ENCODE measurements at regions not wholly inside any gene's neighbourhood (a gene's known extent, or its start where the extent isn't known, plus 50 kb on each side); places are given as distances from the start of the nearest gene placed in this dataset.

DNA sequence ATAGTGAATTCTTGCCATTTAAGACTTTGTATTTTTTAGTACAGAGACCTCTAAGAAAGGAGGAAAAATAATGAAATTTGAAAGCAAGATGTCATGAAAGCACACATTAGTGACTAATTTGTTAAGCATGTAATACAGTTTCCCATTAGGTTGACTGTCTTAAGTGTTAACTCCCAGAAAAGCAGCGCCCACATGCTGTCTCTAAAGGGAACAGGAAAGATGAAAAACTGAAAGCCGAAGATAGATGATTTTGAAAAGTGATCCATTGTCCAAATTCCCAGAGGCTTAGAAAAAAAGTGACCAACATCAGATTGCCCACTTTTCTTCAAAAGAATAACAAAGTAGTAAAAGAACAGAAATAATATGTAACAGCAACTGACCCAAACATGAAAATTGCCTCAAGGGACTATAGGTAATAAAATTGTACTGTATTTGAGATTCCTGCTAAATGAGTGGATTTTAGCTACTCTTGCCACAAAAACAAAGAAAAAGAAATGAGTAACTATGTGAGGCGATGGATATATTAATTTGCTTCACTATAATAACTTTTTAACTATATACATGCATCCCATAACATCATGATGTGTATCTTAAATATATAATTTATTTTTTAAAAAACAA, 83.2 kb upstream of the OGFRL1 start:
- TF ChIP-seq, protein P1, sequence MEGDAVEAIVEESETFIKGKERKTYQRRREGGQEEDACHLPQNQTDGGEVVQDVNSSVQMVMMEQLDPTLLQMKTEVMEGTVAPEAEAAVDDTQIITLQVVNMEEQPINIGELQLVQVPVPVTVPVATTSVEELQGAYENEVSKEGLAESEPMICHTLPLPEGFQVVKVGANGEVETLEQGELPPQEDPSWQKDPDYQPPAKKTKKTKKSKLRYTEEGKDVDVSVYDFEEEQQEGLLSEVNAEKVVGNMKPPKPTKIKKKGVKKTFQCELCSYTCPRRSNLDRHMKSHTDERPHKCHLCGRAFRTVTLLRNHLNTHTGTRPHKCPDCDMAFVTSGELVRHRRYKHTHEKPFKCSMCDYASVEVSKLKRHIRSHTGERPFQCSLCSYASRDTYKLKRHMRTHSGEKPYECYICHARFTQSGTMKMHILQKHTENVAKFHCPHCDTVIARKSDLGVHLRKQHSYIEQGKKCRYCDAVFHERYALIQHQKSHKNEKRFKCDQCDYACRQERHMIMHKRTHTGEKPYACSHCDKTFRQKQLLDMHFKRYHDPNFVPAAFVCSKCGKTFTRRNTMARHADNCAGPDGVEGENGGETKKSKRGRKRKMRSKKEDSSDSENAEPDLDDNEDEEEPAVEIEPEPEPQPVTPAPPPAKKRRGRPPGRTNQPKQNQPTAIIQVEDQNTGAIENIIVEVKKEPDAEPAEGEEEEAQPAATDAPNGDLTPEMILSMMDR (conservative IDR thresholded peaks at IDR 0.05; ENCODE audit: low read depth, low read length), result no peak
- Histone ChIP-seq H3K4me2 (no peak overlapping the region), H3K27me3 (ENCODE audit: insufficient read depth, low read depth) (no peaks in the 10 kb centered on the region), H4K20me1 (ENCODE audit: insufficient read depth) (no peaks in the 10 kb centered on the region), H3K27ac (no peak overlapping the region), H3K4me3 (IDR thresholded peaks at IDR 0.05; ENCODE audit: insufficient read depth, low read depth, low read length) (no peak overlapping the region), H3K4me1 (ENCODE audit: low read depth, poor library complexity, severe bottlenecking) (no peaks in the 10 kb centered on the region), H3K9ac (no peak overlapping the region), H3K79me2 (ENCODE audit: insufficient read depth, low read depth) (no peaks in the 10 kb centered on the region), H2AFZ (ENCODE audit: low read depth) (no peak overlapping the region), H3K36me3 (ENCODE audit: insufficient read depth) (no peaks in the 10 kb centered on the region)

DNA sequence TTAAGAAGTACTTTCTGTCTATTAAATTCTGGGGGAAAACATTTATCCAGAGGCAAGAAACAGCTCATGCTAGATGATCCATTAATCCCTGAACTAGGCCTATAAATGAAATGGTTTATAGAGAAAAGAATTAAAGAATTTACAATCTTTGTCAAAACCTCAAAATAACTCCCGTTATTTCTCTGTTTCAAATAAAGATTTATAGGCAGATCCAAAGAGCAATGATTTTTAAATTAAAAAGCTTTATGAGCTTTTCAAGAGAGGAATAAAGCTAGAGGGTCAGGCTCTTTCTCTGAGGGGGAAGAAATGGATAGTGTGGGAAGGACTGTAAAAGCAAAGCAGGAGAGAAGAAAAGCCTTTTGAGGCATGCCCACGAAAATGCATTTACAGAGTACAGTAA, 82.5 kb upstream of the OGFRL1 start:
- H3K27me3 ChIP-seq (ENCODE audit: insufficient read depth, low read depth), result no peaks in the 10 kb centered on the region
- no peak overlapping the region for H2AFZ ChIP-seq (ENCODE audit: low read depth)
- no peaks in the 10 kb centered on the region for H3K79me2 ChIP-seq (ENCODE audit: insufficient read depth, low read depth)
- no peak overlapping the region for H3K9ac ChIP-seq
- H3K4me1 ChIP-seq (ENCODE audit: low read depth, poor library complexity, severe bottlenecking), result no peaks in the 10 kb centered on the region
- TF ChIP-seq, protein P1 (conservative IDR thresholded peaks at IDR 0.05; ENCODE audit: low read depth, low read length), result no peak
- no peak overlapping the region for H3K4me2 ChIP-seq
- H3K27ac ChIP-seq, result no peak overlapping the region
- no peak overlapping the region for H3K4me3 ChIP-seq (IDR thresholded peaks at IDR 0.05; ENCODE audit: insufficient read depth, low read depth, low read length)
- no peaks in the 10 kb centered on the region for H3K36me3 ChIP-seq (ENCODE audit: insufficient read depth)
- H4K20me1 ChIP-seq (ENCODE audit: insufficient read depth), result no peaks in the 10 kb centered on the region

DNA sequence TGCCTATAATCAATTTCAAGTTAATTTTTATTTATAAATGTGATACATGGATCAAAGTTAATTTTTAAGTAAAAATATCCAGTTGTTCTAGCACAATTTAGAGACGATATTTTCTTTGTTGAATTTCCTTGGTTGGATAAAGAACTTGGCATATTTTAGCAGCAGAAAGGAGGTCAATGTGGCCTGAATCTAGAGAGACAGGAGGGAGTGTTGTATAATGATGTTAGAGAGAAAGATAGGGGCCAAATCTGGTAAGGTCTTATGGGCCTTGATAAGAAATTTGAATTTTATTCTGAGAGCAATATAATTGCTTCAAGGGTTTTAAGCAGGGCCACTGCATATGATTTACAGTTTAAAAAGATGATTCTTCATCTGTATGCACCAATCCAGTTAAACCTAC, 79.4 kb upstream of the OGFRL1 start:
- no peaks in the 10 kb centered on the region for H3K79me2 ChIP-seq (ENCODE audit: insufficient read depth, low read depth)
- no peak overlapping the region for H3K4me3 ChIP-seq (IDR thresholded peaks at IDR 0.05; ENCODE audit: insufficient read depth, low read depth, low read length)
- H3K27me3 ChIP-seq (ENCODE audit: insufficient read depth, low read depth), result no peaks in the 10 kb centered on the region
- no peaks in the 10 kb centered on the region for H3K36me3 ChIP-seq (ENCODE audit: insufficient read depth)
- no peak overlapping the region for H3K4me2 ChIP-seq
- no peak overlapping the region for H3K27ac ChIP-seq
- no peak overlapping the region for H2AFZ ChIP-seq (ENCODE audit: low read depth)
- no peak overlapping the region for H3K9ac ChIP-seq
- no peaks in the 10 kb centered on the region for H4K20me1 ChIP-seq (ENCODE audit: insufficient read depth)
- no peaks in the 10 kb centered on the region for H3K4me1 ChIP-seq (ENCODE audit: low read depth, poor library complexity, severe bottlenecking)
- TF ChIP-seq, protein P1 (conservative IDR thresholded peaks at IDR 0.05; ENCODE audit: low read depth, low read length), result no peak

DNA sequence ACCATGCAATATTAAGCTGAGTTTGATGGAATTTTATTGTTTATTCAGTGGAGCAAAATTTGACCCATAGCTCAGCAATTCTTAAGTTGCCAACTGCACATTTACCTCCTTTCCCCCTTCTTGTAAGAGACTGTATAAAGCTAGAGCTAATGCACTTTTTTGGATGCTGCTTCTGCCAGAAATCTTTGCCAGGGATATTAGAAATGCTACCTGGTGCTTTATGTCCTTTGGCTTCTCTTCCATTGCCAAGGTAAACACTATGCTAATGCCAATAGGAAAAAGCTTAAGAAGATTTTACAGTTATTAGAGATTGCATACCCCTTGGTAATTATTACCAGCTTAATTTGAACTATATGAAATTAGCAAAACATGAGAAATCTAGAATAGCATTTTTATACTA, 79.0 kb upstream of the OGFRL1 start:
- no peak overlapping the region for H2AFZ ChIP-seq (ENCODE audit: low read depth)
- H3K27ac ChIP-seq, result no peak overlapping the region
- H3K27me3 ChIP-seq (ENCODE audit: insufficient read depth, low read depth), result no peaks in the 10 kb centered on the region
- H4K20me1 ChIP-seq (ENCODE audit: insufficient read depth), result no peaks in the 10 kb centered on the region
- no peak overlapping the region for H3K9ac ChIP-seq
- no peak overlapping the region for H3K4me2 ChIP-seq
- TF ChIP-seq, protein P1 (conservative IDR thresholded peaks at IDR 0.05; ENCODE audit: low read depth, low read length), result no peak
- H3K4me1 ChIP-seq (ENCODE audit: low read depth, poor library complexity, severe bottlenecking), result no peaks in the 10 kb centered on the region
- H3K79me2 ChIP-seq (ENCODE audit: insufficient read depth, low read depth), result no peaks in the 10 kb centered on the region
- H3K4me3 ChIP-seq (IDR thresholded peaks at IDR 0.05; ENCODE audit: insufficient read depth, low read depth, low read length), result no peak overlapping the region
- H3K36me3 ChIP-seq (ENCODE audit: insufficient read depth), result no peaks in the 10 kb centered on the region
